HG02884 (cell line): ENCODE measurements at regions not wholly inside any gene's neighbourhood (a gene's known extent, or its start where the extent isn't known, plus 50 kb on each side); places are given as distances from the start of the nearest gene placed in this dataset.

Source experiments
- ATAC-seq: cut with Tn5 transposase; IDR thresholded peaks from one replicate; pipeline ENCODE4 v1.9.1; 2021; ENCODE audit warnings: mild to moderate bottlenecking, moderate library complexity; ENCODE audit not compliant: unreplicated experiment

GRCh38 chr2:150319658-150320555, 167.6 kb downstream of the RND3 start:
- ATAC-seq, result no peak

GRCh38 chr2:150319085-150319484, 168.4 kb downstream of the RND3 start:
- no peak for ATAC-seq

- no peak for ATAC-seq
Measured at GRCh38 chr2:150312271-150312670, 175.2 kb downstream of the RND3 start.

- no peak for ATAC-seq
Measured at GRCh38 chr2:150309311-150310080, 178.0 kb downstream of the RND3 start.

- ATAC-seq, result no peak
Measured at GRCh38 chr2:150307258-150307657, 180.2 kb downstream of the RND3 start.

GRCh38 chr2:150303281-150303680, 184.2 kb downstream of the RND3 start:
- no peak for ATAC-seq

GRCh38 chr2:150298571-150299305, 188.7 kb downstream of the RND3 start:
- ATAC-seq, result no peak

- no peak for ATAC-seq
Measured at GRCh38 chr2:150296770-150297546, 190.5 kb downstream of the RND3 start.

GRCh38 chr2:150295544-150295943, 191.9 kb downstream of the RND3 start:
- no peak for ATAC-seq

- ATAC-seq, result no peak
Measured at GRCh38 chr2:150293771-150294170, 193.7 kb downstream of the RND3 start.

- no peak for ATAC-seq
Measured at GRCh38 chr2:150292807-150293206, 194.7 kb downstream of the RND3 start.

GRCh38 chr2:150292192-150292591, 195.3 kb downstream of the RND3 start:
- no peak for ATAC-seq

- ATAC-seq, result no peak
Measured at GRCh38 chr2:150286730-150287362, 200.6 kb downstream of the RND3 start.

GRCh38 chr2:150284116-150284515, 203.4 kb downstream of the RND3 start:
- ATAC-seq, result no peak

- no peak for ATAC-seq
Measured at GRCh38 chr2:150282771-150283371, 204.6 kb downstream of the RND3 start.

GRCh38 chr2:150282357-150282756, 205.1 kb downstream of the RND3 start:
- ATAC-seq, result no peak

- ATAC-seq, result no peak
Measured at GRCh38 chr2:150280231-150280630, 207.2 kb downstream of the RND3 start.

GRCh38 chr2:150279686-150280085, 207.8 kb downstream of the RND3 start:
- no peak for ATAC-seq

- no peak for ATAC-seq
Measured at GRCh38 chr2:150276737-150277136, 210.7 kb downstream of the RND3 start.

- no peak for ATAC-seq
Measured at GRCh38 chr2:150274108-150274507, 213.4 kb downstream of the RND3 start.
